Activated T-helper 1 cell treated with Interleukin-2 at 50 U/mL for 16 hours (primary cell): ENCODE measurements at regions not wholly inside any gene's neighbourhood (a gene's known extent, or its start where the extent isn't known, plus 50 kb on each side); places are given as distances from the start of the nearest gene placed in this dataset.

Experiments
- DNase-seq: peaks from one replicate; pipeline ENCODE4 v3.0.0-alpha.2; 2020; ENCODE audit warnings: low read depth

DNA sequence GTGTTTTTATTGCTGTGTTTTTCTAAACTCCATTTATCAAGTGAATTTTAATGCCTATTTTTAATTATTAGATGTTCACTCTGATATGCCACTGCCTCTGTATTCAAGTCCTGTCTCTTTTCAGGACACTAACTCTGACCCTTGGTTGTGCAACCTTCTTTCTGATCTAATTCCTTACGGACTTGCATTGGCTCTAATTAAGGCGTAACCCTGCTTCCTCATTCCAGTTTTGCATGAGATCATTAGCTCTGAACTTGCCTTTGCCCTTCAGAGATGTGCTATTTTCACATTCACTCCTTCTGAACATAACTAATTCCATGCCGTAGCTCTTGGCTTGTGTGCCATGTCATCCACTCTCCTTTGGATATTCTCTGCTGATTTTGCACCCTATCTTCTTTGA is 162.5 kb upstream of the TMEFF2 start:
- DNase-seq, result no peak

DNA sequence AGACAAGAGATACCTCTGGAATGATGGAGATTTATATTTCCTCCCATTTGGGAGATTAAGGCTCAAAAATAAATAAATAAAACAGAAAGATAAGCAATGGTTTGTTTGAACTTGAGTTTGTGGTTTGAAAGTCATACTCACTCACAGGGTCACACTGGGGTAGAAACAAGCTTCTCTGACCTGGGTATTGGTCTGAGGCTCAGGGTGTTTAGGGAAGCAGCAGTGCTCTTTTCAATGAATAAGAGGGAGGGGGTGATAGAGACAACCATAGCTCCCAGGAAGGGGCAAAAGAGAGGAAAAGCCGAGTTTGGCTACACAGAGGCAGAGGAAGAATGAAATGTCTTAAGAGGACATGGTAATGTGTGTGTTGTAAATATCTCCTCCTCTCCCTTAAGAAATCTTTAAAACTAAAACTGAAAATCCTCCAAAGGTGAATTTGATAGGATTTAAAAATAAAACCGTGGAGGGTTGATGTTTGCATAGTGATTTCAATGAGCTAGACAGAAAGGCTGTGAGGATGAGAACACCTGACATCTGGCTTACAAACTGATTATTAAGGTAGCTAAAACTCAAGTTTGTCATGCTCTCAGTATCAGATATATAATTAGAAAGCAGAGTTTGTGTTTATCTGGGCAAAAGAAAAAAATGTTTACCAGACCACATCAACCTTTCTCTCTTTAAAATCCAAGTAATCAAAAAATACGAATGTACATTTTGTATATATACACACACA is 159.9 kb upstream of the TMEFF2 start:
- no peak for DNase-seq

DNA sequence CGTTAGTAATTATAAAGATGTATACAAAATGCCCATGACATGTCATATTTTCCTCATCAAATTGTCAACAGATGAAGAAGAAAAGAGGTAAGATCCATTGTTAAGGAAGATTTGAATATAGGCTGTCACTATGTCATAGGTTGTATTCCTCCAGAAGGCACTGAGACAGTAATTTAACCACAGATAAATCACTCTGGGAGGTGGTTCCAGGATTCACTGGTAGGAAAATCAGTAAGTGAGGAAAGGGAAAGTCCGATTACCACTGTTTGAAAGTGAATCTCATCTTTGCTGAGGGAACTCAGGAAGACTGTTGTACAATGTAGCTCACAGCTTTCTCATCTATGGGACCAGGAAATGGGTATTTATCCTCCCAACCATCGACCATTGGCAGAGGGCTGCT is 152.8 kb upstream of the TMEFF2 start:
- DNase-seq, result no peak

DNA sequence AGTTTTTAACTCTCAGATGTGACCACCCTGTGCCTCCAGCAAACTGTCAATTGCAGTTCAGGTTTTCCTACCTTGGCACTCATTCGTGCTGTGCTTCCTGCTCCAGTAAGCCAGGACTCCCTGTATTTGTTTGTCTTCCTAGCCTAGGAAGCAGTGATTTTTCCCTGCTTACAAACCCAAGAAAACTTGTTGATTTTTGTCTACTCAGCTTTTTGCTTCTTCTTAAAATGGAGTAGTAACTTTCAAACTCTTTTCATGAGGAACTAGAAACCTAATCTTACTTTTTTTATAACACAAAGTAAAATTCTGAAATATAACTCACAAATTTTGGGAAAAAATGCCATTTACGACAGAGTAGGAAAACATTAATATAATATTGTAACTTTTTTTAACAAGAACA is 150.6 kb upstream of the TMEFF2 start:
- no peak for DNase-seq

DNA sequence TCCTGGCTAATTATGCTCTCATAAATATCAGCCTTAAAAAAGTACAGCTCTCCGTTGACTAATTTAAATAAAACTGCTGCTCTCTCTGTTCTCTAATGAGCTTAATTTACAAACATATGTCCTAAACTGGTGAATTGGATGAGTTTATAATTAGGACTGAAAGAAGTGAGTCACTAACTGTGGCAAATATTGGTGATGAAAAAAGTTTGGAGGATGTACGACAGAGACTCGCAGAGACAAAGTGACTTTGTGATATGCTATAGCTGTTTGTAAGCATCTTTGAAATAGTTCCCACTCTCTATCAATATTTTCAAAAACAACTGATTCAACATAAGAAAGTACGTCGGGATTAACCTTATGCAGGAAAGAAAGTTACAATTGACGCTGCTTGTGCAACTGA is 138.9 kb upstream of the TMEFF2 start:
- no peak for DNase-seq

DNA sequence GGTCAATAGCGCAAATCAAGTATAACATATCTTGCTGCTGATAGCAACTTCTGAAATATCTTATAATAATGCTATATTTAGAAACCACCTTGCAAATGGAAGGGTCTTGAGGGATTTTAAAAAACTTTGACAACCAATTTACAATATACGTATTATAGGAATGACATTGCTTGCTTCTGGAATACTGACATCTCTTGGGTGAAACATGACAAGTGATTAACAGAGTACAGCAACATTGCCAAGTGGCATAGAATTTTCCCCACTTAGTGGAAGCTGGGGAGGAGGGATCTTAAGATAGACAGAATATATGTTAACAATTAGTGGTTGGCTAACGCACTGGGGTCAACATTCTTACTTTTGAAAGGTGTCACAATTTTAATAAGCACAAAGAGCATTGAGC is 133.6 kb upstream of the TMEFF2 start:
- no peak for DNase-seq

DNA sequence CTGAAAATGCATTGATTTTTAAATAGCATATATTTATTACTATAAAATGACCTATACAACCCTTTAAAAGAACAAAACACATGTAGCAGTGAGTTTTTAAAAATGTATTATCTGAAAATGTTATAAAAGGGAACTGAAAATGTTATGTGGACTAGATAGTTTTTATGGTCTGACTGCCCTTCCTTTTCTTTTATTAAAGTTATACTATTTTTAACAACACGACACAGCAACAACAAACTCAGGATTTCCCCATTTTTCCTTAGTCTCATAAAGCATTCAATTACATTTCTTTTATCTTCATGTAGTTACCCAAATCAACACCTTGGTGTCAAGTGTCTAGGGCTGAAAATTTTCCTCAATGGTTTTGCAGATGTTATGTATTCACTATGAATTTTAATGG is 132.8 kb upstream of the TMEFF2 start:
- DNase-seq, result no peak

DNA sequence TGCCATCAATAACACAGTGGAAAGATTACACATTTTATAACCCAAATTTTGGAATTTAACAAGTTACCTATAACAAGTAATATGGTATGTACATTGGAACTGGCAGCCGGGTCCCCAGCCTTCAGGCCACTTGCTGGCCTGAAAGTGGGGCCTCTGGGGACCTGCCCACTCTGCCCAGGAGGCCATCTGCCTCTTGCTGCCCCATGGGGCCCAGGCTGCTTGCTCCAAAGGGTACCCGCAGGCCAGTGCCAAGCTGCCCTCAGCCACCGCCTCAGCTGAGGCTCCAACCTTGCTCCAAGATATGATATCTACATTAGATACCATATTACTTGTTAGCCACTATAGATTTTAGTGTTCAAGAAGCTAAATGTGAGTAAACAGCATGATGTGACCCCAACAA is 120.8 kb upstream of the TMEFF2 start:
- no peak for DNase-seq

DNA sequence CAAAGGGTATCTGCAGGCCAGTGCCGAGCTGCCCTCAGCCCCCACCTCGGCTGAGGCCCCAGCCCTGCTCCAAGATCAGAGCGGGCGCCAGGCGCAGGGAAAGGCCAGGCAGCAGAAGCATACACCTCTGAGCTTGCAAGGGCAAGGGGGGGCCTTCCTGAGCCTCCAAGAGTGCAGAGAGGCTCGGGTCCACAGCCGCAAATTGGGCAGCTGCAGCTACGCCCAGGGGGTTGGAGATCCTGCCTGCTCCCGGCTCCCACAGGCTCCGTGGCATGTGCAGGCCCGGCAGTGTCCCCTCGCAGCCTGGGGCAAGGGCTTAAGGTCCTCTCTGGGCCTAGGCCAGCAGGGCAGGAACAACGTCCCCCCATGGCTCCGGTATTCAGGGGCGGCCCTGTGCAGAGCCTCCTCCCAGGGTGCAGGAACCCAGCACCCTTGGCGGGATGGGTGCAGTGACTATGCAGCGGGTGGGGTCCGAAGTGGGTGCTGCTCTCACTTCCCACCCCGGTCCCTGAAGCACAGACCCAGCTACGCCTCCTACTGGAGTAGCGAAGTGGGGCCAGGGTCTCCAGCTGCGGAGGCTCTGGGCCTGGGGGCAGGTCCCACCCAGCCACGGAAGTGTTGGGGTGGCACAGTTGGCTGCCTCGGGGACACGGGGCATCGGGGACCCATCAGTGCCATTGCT is 120.2 kb upstream of the TMEFF2 start:
- no peak for DNase-seq

DNA sequence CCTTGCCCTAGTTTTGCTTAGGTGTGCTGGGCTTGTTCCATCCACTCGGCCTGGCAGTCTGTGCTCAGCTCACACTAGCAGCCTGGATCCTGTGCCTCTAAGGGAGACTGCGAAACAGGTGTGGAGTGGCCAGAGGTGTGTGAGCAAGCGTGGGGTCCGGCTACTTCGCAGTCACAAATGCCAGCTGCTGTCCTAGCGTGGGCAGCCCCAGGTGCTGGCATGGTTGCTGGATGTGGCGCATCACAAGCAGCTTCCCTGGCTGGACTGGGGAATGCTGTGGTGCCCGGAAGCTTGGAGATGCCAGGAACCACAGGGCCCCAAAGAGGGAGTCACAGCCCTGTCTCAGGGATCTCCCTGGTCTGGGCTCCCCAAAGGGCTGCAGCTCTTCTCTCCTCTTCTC is 119.0 kb upstream of the TMEFF2 start:
- no peak for DNase-seq

DNA sequence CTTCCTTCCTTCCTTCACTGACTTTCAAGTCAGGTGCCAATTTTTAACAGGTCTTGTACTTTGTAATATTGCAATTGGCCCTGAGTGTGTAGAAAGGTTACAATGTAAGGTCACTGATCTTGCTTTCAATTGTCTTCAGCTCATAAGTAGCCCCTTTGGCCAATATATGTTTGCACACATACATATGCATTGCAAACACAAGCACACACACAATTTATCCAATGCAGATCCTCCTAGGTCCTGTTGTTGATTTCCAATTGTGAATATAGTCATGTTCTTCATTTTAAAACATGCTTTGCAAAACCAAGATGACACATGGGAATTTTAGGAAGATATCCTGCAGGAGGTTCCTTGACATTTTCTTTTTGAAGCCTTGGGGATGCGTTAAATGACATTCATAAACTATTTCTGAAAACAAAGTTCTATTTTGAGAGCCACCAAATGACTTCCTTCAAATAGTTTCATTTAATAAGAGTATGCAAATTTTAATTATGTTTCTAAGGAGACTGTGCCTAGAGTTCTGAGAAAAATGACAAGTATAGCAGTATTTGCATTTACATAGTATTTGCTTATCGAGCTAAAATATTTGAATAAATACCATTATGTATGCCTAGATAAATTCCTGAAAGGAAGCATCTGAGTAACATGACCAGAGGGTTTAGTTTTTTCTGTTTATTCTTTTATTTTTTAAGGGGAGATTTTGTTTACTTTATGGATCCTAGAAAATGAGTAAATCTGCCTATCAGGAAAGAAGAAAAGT is 117.1 kb upstream of the TMEFF2 start:
- no peak for DNase-seq

DNA sequence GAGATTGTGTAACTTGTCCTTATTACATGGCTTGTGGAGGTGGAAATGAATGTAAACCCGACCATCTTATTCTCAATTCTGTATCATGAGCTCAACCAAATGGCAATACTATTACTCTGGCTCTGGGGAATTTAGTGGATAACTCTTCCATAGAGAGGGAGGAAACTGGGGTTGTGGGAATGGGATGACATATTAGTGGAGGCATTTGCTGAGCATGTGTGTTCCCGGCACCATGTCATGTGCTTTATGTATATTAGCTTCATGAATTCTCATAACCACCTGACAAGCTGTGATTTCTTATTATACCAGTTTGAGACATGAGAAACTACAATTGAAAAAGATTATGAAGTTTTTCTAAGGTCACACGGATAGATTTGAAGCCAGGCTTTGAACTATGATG is 112.8 kb upstream of the TMEFF2 start:
- no peak for DNase-seq

DNA sequence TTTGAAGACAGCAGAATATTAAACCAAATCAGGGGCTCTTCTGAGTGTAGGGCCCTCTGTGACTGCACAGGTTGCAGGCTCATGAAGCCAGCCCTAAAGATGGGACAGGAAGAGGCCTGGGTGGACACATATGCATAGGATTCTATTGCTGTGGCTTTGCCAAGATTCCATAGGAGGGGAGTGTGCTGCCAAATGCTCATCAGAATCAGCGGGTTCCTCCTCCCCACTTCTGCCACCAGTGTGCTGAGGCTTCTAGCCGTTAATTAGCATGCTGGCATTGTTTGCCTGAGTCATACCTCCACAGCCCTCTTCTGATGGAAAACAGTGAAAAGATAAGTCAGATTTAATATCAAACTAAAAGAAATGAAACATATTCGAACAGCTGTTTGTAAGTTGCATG is 103.9 kb upstream of the TMEFF2 start:
- DNase-seq, result no peak

DNA sequence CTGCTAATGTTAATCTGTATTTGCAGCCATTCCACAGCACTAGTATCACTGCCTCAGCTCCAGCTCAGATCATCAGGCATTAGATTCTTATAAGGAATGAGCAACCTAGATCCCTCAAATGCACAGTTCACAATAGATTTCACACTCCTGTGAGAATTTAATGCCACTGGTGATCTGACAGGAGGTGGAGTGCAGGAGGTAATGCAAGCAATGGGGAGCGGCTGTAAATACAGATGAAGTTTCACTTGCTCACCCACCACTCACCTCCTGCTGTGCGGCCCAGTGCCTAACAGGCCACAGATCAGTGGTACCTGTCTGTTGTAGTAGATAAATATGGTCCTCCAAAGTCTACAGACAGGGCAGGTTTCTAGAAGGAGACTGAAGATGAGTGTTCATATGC is 97.7 kb upstream of the TMEFF2 start:
- no peak for DNase-seq

DNA sequence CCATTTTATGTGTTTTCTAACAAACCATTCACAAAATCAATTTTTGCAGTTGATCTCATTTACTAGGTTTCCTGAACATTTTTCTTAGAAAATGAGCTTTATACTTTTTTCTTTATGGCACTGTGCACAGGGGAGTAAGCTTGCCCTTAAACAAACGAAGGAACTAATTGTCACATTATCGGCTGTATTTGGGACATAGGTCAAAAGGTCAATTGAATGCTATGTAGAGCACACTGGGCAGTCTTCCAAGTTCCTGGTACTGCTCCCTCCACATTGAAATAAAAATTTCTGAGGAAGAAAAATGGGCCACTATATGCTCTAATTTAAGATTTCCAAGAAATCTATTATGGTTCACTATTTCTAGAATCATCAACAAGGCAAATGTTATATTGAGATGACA is 93.6 kb upstream of the TMEFF2 start:
- no peak for DNase-seq

DNA sequence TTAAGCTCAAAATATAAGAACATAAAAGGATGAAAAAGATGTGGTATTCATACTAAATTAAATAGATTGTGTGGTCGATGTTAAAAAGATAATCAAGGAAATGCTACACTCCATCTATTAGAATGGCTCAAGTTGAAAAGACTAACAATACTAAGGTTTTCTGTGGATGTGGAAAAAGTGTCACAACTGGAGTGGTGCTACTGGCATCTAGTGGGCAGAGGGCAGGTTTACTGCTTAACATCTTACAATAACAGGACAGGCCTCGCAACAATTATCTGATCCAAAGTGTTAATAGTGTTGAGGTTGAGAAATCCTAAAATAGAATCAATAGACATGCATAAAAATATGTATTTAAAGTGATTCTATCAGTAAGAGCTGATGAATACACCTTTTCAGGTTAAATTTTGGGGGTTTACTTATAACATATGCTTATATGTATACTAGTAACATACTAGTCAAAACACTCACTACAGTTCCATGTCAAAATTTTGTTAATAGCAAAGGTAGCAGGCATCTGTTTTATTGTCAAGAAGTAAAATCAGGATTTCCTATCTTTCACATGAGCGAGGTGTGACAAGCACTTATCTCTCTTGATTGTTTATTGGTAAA is 91.5 kb upstream of the TMEFF2 start:
- no peak for DNase-seq

DNA sequence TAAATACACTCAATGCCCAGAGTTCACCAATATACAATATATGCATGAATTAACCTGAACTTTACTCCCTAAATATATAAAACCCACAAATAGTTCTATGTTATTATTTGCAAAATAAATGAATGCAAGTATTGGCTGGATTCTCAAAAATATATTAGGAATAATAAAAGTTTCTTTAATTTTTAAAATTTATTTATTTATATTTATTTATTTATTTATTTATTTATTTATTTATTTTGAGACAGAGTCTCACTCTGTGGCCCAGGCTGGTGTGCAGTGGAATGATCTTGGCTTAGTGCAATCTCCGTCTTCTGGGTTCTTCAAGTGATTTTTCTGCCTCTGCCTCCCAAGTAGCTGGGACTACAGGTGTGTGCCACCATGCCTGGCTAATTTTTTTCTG is 88.7 kb upstream of the TMEFF2 start:
- DNase-seq, result no peak

DNA sequence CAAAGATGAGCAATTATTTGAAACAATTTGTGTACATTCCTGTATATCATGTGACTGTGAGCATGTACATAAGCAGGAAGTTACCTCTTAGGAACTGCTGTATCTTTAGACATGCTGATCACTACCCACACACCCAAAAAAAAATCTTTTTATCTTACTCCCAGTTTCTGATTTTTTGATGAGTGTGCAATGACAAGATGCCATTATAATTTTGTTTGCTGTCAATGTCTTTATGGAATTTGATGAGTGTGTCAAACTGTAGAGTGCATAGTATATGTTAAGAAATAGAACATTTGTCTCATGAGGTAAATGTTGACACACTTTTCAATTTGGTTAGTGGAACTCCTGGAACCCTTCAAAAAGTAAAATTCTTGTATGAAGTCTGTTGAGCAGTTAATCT is 84.0 kb upstream of the TMEFF2 start:
- no peak for DNase-seq

DNA sequence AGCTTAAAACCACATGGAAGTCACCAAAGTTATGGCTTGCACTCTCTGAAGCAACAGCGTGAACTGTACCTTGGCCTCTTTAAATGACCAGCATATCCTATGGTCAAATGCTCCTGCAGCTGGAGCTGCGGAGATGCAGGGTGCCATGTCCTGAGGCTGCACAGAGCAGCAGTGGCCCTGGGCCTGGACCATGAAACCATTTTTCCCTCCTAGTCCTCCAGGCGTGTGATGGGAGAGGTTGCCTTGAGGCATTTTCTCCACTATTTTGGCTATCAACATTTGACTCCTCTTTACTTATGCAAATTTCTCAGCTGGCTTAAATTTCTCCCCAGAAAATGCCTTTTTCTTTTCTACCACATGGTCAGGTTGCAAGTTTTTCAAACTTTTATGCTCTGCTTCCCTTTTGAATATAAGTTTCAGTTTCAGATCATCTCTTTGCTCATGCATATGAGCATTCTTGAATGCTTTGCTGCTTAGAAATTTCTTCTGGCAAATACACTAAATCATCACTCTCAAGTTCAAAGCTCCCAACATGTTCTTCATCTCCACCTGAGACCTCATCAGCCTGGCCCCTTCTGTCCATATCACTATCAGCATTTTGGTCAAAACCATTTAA is 82.9 kb upstream of the TMEFF2 start:
- DNase-seq, result no peak

DNA sequence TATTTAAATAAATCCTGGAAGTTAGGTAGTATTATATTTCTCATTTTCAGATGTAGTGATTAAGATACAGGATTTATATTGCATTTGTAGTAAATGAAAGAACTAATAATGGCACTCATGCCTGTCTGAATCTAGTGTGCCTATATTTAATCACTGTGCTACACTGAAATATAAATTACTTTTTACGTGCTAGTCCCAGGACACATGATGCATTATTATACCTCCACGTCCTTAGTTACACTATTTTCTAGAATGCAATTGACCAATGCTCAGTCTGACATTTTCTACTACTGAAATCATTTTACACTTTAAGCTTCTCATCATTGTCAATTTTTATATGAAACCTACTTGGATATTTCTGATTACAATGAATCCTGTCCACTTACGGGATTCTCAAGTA is 80.9 kb upstream of the TMEFF2 start:
- DNase-seq, result no peak

DNA sequence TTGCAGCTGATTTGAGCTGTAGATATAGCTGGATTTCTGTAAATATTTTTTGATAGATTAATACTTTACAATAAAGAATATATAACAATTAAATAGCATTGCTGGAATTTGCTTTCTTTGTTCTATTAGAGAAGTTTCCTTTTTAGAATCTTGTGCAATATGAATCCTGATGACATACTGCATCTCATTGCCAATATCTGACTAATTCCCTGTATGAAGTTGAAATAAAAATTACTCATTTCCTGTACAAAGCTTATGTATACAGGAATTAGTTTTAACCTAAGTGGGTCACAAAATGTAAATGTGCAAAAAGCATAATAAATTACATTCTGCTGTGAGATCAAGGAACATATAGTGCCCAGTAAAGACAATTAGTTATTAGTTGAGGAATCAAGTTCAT is 72.8 kb upstream of the TMEFF2 start:
- DNase-seq, result no peak

DNA sequence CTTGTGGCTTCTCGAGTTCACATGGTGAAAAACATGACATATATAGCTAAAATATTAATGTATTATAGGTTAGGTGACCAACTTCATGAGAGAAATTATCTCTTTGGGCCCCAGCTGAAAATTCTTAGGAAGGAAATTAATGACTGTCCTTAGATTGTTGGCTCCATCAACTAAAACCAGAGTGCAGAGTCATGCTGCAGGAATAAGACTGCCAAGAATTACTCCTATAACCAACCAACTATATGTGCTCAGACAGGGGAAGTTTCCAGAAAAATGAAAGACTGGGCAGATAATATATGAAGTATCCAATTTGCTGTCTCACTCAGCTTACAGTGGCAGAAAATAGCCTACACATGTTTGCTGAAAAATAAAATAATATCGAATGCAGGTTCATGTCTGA is 71.0 kb upstream of the TMEFF2 start:
- DNase-seq, result no peak

DNA sequence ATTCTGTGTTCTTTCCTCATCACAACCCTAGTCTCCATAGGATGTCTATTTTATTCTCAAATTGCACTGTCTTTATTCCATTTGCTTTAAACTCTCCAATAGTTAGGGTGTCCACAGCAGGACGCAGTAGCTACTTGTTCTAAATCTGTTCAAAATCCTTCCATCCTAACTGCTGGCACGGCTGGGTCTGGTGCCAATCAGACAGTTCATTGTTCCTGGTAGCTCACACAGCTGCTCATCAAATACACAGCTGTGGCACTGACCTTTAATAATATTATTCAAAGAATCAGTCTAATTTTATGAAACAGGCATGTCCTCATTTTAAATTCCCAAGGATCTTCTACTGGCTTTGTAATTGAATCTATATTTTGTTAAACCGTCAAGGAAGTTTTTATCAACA is 59.7 kb upstream of the TMEFF2 start:
- DNase-seq, result no peak
